ENCODE measurements at regions not wholly inside any gene's neighbourhood (a gene's known extent, or its start where the extent isn't known, plus 50 kb on each side); places are given as distances from the start of the nearest gene placed in this dataset.

DNA sequence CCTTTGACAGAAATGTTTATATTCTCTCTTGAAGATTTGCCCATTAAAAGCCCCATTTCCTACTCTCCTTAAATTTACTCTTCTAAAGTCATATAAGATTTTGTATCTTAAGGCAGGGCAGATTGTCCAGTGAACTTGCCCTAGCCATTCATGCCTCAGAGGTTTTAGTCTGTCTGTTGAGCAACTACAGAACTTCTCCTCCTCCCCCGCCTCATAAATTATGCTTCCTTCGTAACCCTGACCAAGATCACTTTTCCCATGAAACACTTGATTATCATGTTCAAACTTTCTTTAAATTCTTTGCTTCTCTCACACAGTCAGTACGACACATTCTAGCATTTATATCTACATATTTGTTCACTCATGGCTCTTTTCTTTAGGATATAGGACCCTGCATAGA is 621.3 kb downstream of the ANKRD7 start:
- TF ChIP-seq ZFP30 (CRISPR knock-in tag; IDR thresholded peaks at IDR 0.05) (no peak), PATZ1 (CRISPR knock-in tag; IDR thresholded peaks at IDR 0.05; ENCODE audit: borderline replicate concordance) (no peak), ZFP3 (CRISPR knock-in tag; IDR thresholded peaks at IDR 0.05) (no peak), BACH2 (CRISPR knock-in tag; IDR thresholded peaks at IDR 0.05; ENCODE audit: borderline replicate concordance) (no peak), TCF4 (CRISPR knock-in tag; IDR thresholded peaks at IDR 0.05; ENCODE audit: borderline replicate concordance) (no peak), RARB (CRISPR knock-in tag; IDR thresholded peaks at IDR 0.05) (no peak), ISL1 (CRISPR knock-in tag; IDR thresholded peaks at IDR 0.05) (no peak), CSDC2 (CRISPR knock-in tag; IDR thresholded peaks at IDR 0.05) (no peak), ZC3H10 (CRISPR knock-in tag; IDR thresholded peaks at IDR 0.05) (no peak), ESRRG (CRISPR knock-in tag; IDR thresholded peaks at IDR 0.05) (no peak)
- ATAC-seq = no peak

DNA sequence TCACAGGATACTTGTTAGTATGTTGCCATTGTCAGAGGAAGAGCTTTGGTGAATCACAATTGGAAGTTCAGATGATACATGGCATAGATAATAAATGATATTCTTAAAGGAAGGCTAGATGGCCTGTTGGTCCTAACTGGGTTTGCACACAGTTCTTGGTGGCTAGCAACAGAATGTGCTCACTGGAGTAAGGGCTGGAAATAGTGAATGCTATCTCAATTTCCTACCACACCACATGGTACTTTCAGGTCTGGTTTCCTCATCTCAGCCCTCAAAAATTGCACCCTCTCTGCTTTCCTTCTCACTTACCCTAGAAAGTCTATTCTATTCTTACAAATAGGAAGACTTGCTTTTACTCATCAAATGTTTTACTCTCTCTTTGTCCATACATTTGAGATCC is 622.5 kb downstream of the ANKRD7 start:
- TF ChIP-seq BACH2 (CRISPR knock-in tag; IDR thresholded peaks at IDR 0.05; ENCODE audit: borderline replicate concordance) = no peak
- TF ChIP-seq CREB5 (CRISPR knock-in tag; IDR thresholded peaks at IDR 0.05; ENCODE audit: low read depth) = no peak
- TF ChIP-seq, protein P1, sequence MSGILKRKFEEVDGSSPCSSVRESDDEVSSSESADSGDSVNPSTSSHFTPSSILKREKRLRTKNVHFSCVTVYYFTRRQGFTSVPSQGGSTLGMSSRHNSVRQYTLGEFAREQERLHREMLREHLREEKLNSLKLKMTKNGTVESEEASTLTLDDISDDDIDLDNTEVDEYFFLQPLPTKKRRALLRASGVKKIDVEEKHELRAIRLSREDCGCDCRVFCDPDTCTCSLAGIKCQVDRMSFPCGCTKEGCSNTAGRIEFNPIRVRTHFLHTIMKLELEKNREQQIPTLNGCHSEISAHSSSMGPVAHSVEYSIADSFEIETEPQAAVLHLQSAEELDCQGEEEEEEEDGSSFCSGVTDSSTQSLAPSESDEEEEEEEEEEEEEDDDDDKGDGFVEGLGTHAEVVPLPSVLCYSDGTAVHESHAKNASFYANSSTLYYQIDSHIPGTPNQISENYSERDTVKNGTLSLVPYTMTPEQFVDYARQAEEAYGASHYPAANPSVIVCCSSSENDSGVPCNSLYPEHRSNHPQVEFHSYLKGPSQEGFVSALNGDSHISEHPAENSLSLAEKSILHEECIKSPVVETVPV (CRISPR knock-in tag; IDR thresholded peaks at IDR 0.05) = no peak
- no peak for TF ChIP-seq SNAI2 (CRISPR knock-in tag; IDR thresholded peaks at IDR 0.05)
- ATAC-seq = no peak

- ATAC-seq = peak; percentile 53; the same call in 1 of the 3 replicates
- TF ChIP-seq, protein P1 (CRISPR knock-in tag; IDR thresholded peaks at IDR 0.05) = peak; percentile 43; the same call in 1 of the 2 replicates
- TF ChIP-seq ZFP3 (CRISPR knock-in tag; IDR thresholded peaks at IDR 0.05) (no peak), ESRRG (CRISPR knock-in tag; IDR thresholded peaks at IDR 0.05) (0 out of 2 replicates have a peak, but pooled peaks have one; percentile 19), OSR1 (CRISPR knock-in tag; IDR thresholded peaks at IDR 0.05) (no peak), ISL1 (CRISPR knock-in tag; IDR thresholded peaks at IDR 0.05) (0 out of 2 replicates have a peak, but pooled peaks have one; percentile 17), BACH2 (CRISPR knock-in tag; IDR thresholded peaks at IDR 0.05; ENCODE audit: borderline replicate concordance) (no peak), ZNF565 (CRISPR knock-in tag; conservative IDR thresholded peaks at IDR 0.05; ENCODE audit: low read depth) (no peak), TCF4 (CRISPR knock-in tag; IDR thresholded peaks at IDR 0.05; ENCODE audit: borderline replicate concordance) (peak; percentile 99), CREB5 (CRISPR knock-in tag; IDR thresholded peaks at IDR 0.05; ENCODE audit: low read depth) (no peak), ZC3H10 (CRISPR knock-in tag; IDR thresholded peaks at IDR 0.05) (no peak), ZFP30 (CRISPR knock-in tag; IDR thresholded peaks at IDR 0.05) (no peak), ARNTL (CRISPR knock-in tag; IDR thresholded peaks at IDR 0.05; ENCODE audit: borderline replicate concordance, low read depth) (no peak), TOX (CRISPR knock-in tag; IDR thresholded peaks at IDR 0.05; ENCODE audit: borderline replicate concordance) (no peak), RARB (CRISPR knock-in tag; IDR thresholded peaks at IDR 0.05) (no peak), GLIS3 (CRISPR knock-in tag; IDR thresholded peaks at IDR 0.05) (no peak; the same call in 1 of the 2 replicates), ZNF8 (CRISPR knock-in tag; IDR thresholded peaks at IDR 0.05) (0 out of 2 replicates have a peak, but pooled peaks have one; percentile 42), CSDC2 (CRISPR knock-in tag; IDR thresholded peaks at IDR 0.05) (no peak), ZNF70 (CRISPR knock-in tag; IDR thresholded peaks at IDR 0.05) (peak; percentile 10; the same call in 1 of the 2 replicates), PATZ1 (CRISPR knock-in tag; IDR thresholded peaks at IDR 0.05; ENCODE audit: borderline replicate concordance) (no peak), SNAI2 (CRISPR knock-in tag; IDR thresholded peaks at IDR 0.05) (no peak), PPARA (CRISPR knock-in tag; IDR thresholded peaks at IDR 0.05; ENCODE audit: borderline replicate concordance) (0 out of 2 replicates have a peak, but pooled peaks have one; percentile 14)
- TF ChIP-seq, protein P2, sequence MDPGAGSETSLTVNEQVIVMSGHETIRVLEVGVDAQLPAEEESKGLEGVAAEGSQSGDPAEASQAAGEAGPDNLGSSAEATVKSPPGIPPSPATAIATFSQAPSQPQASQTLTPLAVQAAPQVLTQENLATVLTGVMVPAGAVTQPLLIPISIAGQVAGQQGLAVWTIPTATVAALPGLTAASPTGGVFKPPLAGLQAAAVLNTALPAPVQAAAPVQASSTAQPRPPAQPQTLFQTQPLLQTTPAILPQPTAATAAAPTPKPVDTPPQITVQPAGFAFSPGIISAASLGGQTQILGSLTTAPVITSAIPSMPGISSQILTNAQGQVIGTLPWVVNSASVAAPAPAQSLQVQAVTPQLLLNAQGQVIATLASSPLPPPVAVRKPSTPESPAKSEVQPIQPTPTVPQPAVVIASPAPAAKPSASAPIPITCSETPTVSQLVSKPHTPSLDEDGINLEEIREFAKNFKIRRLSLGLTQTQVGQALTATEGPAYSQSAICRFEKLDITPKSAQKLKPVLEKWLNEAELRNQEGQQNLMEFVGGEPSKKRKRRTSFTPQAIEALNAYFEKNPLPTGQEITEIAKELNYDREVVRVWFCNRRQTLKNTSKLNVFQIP (CRISPR knock-in tag; IDR thresholded peaks at IDR 0.05; ENCODE audit: borderline replicate concordance, low read depth) = no peak; the same call in 1 of the 2 replicates
Measured at GRCh38 chr7:118855290-118855689, 630.8 kb downstream of the ANKRD7 start.

Data from SK-N-SH treated with all-trans-retinoic acid at 6 μM for 48 hours (cell line).